Activated CD4-positive, alpha-beta memory T cell treated with anti-CD3 and anti-CD28 coated beads, Interleukin-2, amount 10 ng/mL, durations not matched to agents 7 days and 5 days (primary cell): ENCODE measurements at regions not wholly inside any gene's neighbourhood (a gene's known extent, or its start where the extent isn't known, plus 50 kb on each side); places are given as distances from the start of the nearest gene placed in this dataset.

ENCODE experiments used
- CTCF ChIA-PET: fragments of 350-600 bp; sonication (Branson Sonifier 250); formaldehyde crosslinking; loops from one replicate; lab custom pipeline; 2021; ENCODE audit warnings: antibody characterized with exemption, inconsistent platforms; lab: Charles Lee
- POLR2A ChIA-PET: fragments of 350-600 bp; sonication (Branson Sonifier 250); formaldehyde crosslinking; loops from one replicate; lab custom pipeline; 2021; ENCODE audit warnings: antibody characterized with exemption; lab: Charles Lee
- DNase-seq: peaks from one replicate; pipeline ENCODE4 v3.0.0-alpha.2; 2020
- H3K27ac Mint-ChIP-seq: one replicate; pipeline ENCODE4 v1.8.0; 2021; ENCODE audit warnings: mild to moderate bottlenecking, mixed read lengths
- H3K27me3 Mint-ChIP-seq: one replicate; pipeline ENCODE4 v1.8.0; 2021; ENCODE audit warnings: mixed read lengths
- H3K36me3 Mint-ChIP-seq: one replicate; pipeline ENCODE4 v1.8.0; 2021; ENCODE audit warnings: low read depth, mixed read lengths
- H3K4me1 Mint-ChIP-seq: one replicate; pipeline ENCODE4 v1.8.0; 2021; ENCODE audit warnings: mixed read lengths
- H3K4me3 Mint-ChIP-seq: one replicate; pipeline ENCODE4 v1.8.0; 2021; ENCODE audit warnings: mild to moderate bottlenecking, mixed read lengths
- H3K9me3 Mint-ChIP-seq: one replicate; pipeline ENCODE4 v1.8.0; 2021; ENCODE audit warnings: mixed read lengths

GRCh38 chr7:106418526-106418925 is 133.7 kb upstream of the NAMPT start:
- H3K9me3 Mint-ChIP-seq = peaks cover 12% of the 10 kb centered on the region
- CTCF ChIA-PET = no interaction called here
- H3K4me1 Mint-ChIP-seq = peaks cover 34% of the 10 kb centered on the region
- H3K27me3 Mint-ChIP-seq = peaks cover 3% of the 10 kb centered on the region
- POLR2A ChIA-PET = no interaction called here
- H3K4me3 Mint-ChIP-seq = no peak overlapping the region
- H3K27ac Mint-ChIP-seq = no peak overlapping the region
- no peak for DNase-seq
- peaks cover 9% of the 10 kb centered on the region for H3K36me3 Mint-ChIP-seq

DNA sequence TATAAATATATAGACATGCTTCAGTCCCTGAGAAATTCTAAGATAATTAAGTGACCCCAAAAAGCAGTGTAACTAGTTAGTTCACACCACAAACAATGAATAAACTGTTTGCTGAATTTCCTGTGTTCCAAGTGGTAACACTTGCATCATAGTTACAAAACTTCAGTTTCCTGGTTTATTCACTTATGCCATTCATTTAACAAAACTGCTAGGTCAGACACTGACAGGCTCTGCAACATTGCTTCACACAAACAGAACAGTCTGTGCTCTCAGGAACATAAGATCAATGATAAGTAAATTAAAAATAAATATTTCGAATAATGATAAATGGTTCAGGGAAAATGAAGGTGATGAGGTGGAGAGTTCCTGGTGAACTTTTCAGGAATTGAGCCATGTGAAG is 133.3 kb upstream of the NAMPT start:
- Mint-ChIP-seq H3K4me1 (peaks cover 30% of the 10 kb centered on the region), H3K27ac (no peak overlapping the region), H3K36me3 (peaks cover 9% of the 10 kb centered on the region), H3K4me3 (no peak overlapping the region), H3K9me3 (peaks cover 12% of the 10 kb centered on the region), H3K27me3 (peaks cover 3% of the 10 kb centered on the region)
- no peak for DNase-seq
- ChIA-PET POLR2A (no interaction called here), CTCF (no interaction called here)

- no peak for DNase-seq
- peaks cover 12% of the 10 kb centered on the region for H3K9me3 Mint-ChIP-seq
- H3K27me3 Mint-ChIP-seq = peaks cover 3% of the 10 kb centered on the region
- H3K4me3 Mint-ChIP-seq = no peak overlapping the region
- ChIA-PET CTCF (no interaction called here), POLR2A (no interaction called here)
- no peak overlapping the region for H3K27ac Mint-ChIP-seq
- H3K36me3 Mint-ChIP-seq = peaks cover 9% of the 10 kb centered on the region
- H3K4me1 Mint-ChIP-seq = peaks cover 28% of the 10 kb centered on the region
These were observed 132.6 kb upstream of the NAMPT start for GRCh38 chr7:106417273-106417902.

DNA sequence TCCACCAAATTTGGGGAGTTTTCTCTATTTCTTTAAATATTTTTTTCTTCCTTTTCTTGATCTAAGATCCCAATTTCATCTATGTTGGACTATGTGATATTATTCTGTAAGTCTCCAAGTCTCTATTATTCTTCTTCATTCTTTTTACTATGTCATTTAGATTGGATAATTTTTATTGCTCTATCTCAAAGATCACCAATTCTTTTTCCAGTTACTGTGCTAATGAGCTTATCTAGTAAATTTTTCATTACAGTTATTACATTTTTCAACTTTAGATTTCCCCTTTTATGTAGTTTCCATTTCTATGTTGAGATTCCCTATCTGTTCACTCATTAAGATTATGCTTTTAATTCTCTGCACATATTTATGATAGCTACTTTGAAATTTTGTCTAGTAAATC is 131.6 kb upstream of the NAMPT start:
- Mint-ChIP-seq H3K4me3 (no peak overlapping the region), H3K4me1 (peaks cover 23% of the 10 kb centered on the region), H3K9me3 (peaks cover 14% of the 10 kb centered on the region), H3K27me3 (peaks cover 9% of the 10 kb centered on the region), H3K36me3 (peaks cover 9% of the 10 kb centered on the region), H3K27ac (no peak overlapping the region)
- ChIA-PET POLR2A (no interaction called here), CTCF (no interaction called here)
- DNase-seq = no peak

DNA sequence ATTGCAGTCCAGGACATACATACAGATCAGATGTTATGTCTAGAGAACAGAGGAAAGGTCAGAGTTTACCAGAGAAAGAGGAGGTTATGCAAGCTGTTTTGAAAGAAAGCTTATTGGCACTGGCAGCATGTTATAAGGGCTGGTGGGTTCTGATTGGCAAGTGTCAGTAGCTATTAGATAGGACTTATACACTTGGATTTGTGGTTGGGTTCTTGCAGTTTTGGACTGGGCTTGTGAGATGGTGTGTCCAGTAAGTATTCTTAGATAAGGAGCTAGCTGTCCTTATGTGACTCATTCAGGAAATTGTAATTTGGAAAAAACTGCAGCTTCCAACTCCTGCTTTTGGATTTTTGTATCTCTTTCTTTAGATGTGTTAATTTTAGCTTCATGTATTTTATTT is 130.7 kb upstream of the NAMPT start:
- H3K4me1 Mint-ChIP-seq = peaks cover 20% of the 10 kb centered on the region
- DNase-seq = no peak
- H3K27ac Mint-ChIP-seq = no peak overlapping the region
- CTCF ChIA-PET = no interaction called here
- H3K9me3 Mint-ChIP-seq = peaks cover 16% of the 10 kb centered on the region
- H3K27me3 Mint-ChIP-seq = peaks cover 12% of the 10 kb centered on the region
- peaks cover 9% of the 10 kb centered on the region for H3K36me3 Mint-ChIP-seq
- POLR2A ChIA-PET = interaction anchor here (0.7 kb wide), 1 partner anchor 156 kb away, joined by 4 read pairs; no protein-coding TSS in a partner anchor
- H3K4me3 Mint-ChIP-seq = no peak overlapping the region

GRCh38 chr7:106413446-106413845 is 128.7 kb upstream of the NAMPT start:
- peaks cover 8% of the 10 kb centered on the region for H3K4me1 Mint-ChIP-seq
- H3K27me3 Mint-ChIP-seq = peaks cover 15% of the 10 kb centered on the region
- H3K27ac Mint-ChIP-seq = no peak overlapping the region
- CTCF ChIA-PET = interaction anchor here (1.0 kb wide), 1 partner anchor 371 kb away, joined by 3 read pairs; no protein-coding TSS in a partner anchor
- DNase-seq = no peak
- peaks cover 9% of the 10 kb centered on the region for H3K36me3 Mint-ChIP-seq
- H3K4me3 Mint-ChIP-seq = no peak overlapping the region
- POLR2A ChIA-PET = no interaction called here
- H3K9me3 Mint-ChIP-seq = peaks cover 19% of the 10 kb centered on the region

GRCh38 chr7:106405697-106406141 is 120.9 kb upstream of the NAMPT start:
- Mint-ChIP-seq H3K27me3 (peaks cover 18% of the 10 kb centered on the region), H3K4me1 (peaks cover 13% of the 10 kb centered on the region), H3K4me3 (no peak overlapping the region), H3K9me3 (peaks cover 9% of the 10 kb centered on the region), H3K36me3 (peaks cover 6% of the 10 kb centered on the region), H3K27ac (no peak overlapping the region)
- ChIA-PET CTCF (no interaction called here), POLR2A (no interaction called here)
- DNase-seq = no peak

GRCh38 chr7:106402898-106403297 is 118.1 kb upstream of the NAMPT start:
- CTCF ChIA-PET = interaction anchor here (1.5 kb wide), 1 partner anchor 59 kb away, joined by 3 read pairs; no protein-coding TSS in a partner anchor
- H3K27me3 Mint-ChIP-seq = peaks cover 26% of the 10 kb centered on the region
- DNase-seq = no peak
- peaks cover 6% of the 10 kb centered on the region for H3K36me3 Mint-ChIP-seq
- H3K4me3 Mint-ChIP-seq = no peak overlapping the region
- H3K27ac Mint-ChIP-seq = no peak overlapping the region
- peaks cover 13% of the 10 kb centered on the region for H3K4me1 Mint-ChIP-seq
- peaks cover 5% of the 10 kb centered on the region for H3K9me3 Mint-ChIP-seq
- POLR2A ChIA-PET = no interaction called here

GRCh38 chr7:106400923-106401322 is 116.1 kb upstream of the NAMPT start:
- ChIA-PET POLR2A (no interaction called here), CTCF (no interaction called here)
- no peak overlapping the region for H3K27ac Mint-ChIP-seq
- no peak overlapping the region for H3K4me3 Mint-ChIP-seq
- no peak for DNase-seq
- peaks cover 6% of the 10 kb centered on the region for H3K36me3 Mint-ChIP-seq
- peaks cover 5% of the 10 kb centered on the region for H3K9me3 Mint-ChIP-seq
- peaks cover 34% of the 10 kb centered on the region for H3K27me3 Mint-ChIP-seq
- H3K4me1 Mint-ChIP-seq = peaks cover 7% of the 10 kb centered on the region

DNA sequence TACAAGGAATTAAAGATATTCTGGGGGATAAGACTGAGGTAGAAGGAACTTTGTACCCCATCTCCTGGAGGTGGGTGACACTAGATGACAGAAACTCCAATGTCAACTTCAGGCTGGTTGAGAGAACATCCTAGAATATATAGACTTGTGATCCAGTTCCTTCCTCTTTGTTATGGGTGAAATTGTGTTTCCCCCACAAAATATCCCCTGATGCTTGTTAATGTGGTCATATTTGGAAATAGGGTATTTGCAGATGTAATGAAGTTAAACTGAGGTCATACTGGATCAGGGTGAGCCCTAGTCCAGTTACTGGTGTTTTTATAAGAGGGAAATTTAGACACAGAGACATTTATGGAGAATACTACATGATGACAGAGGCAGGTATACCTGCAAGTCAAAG is 114.0 kb upstream of the NAMPT start:
- POLR2A ChIA-PET = no interaction called here
- no peaks in the 10 kb centered on the region for H3K4me1 Mint-ChIP-seq

GRCh38 chr7:106397994-106398393 is 113.2 kb upstream of the NAMPT start:
- H3K4me1 Mint-ChIP-seq = no peaks in the 10 kb centered on the region
- POLR2A ChIA-PET = no interaction called here
- H3K36me3 Mint-ChIP-seq = no peaks in the 10 kb centered on the region
- H3K27me3 Mint-ChIP-seq = peaks cover 37% of the 10 kb centered on the region
- CTCF ChIA-PET = no interaction called here
- no peaks in the 10 kb centered on the region for H3K9me3 Mint-ChIP-seq
- no peak for DNase-seq
- no peak overlapping the region for H3K4me3 Mint-ChIP-seq
- no peak overlapping the region for H3K27ac Mint-ChIP-seq

More for the DNA sequence above, 114.0 kb upstream of the NAMPT start:
- peaks cover 43% of the 10 kb centered on the region for H3K27me3 Mint-ChIP-seq
- H3K27ac Mint-ChIP-seq = no peak overlapping the region
- CTCF ChIA-PET = no interaction called here
- H3K9me3 Mint-ChIP-seq = peaks cover 5% of the 10 kb centered on the region
- no peak overlapping the region for H3K4me3 Mint-ChIP-seq
- no peak for DNase-seq
- H3K36me3 Mint-ChIP-seq = peaks cover 6% of the 10 kb centered on the region

DNA sequence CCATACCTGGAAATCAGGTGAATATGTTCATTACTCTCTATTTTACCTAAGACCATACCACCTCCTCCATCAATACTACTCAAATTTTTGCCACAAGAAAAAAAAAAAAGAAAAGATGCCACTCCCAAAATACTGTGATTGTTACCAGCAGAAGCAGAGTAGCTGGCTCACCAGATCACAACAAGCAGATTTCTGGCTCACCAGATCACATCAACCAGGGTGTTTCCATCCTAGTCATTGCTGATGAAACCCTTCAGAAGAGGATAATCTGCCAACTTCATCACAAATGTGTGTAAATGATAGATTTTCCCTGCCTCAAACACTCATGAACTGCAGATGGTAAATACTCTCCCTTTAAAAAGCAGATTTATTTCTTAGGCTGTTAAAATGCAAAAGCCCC is 109.7 kb upstream of the NAMPT start:
- no peaks in the 10 kb centered on the region for H3K36me3 Mint-ChIP-seq
- H3K27ac Mint-ChIP-seq = no peak overlapping the region
- no peak overlapping the region for H3K4me3 Mint-ChIP-seq
- CTCF ChIA-PET = no interaction called here
- peaks cover 32% of the 10 kb centered on the region for H3K27me3 Mint-ChIP-seq
- no peak for DNase-seq
- H3K9me3 Mint-ChIP-seq = no peaks in the 10 kb centered on the region
- no peaks in the 10 kb centered on the region for H3K4me1 Mint-ChIP-seq
- POLR2A ChIA-PET = no interaction called here

DNA sequence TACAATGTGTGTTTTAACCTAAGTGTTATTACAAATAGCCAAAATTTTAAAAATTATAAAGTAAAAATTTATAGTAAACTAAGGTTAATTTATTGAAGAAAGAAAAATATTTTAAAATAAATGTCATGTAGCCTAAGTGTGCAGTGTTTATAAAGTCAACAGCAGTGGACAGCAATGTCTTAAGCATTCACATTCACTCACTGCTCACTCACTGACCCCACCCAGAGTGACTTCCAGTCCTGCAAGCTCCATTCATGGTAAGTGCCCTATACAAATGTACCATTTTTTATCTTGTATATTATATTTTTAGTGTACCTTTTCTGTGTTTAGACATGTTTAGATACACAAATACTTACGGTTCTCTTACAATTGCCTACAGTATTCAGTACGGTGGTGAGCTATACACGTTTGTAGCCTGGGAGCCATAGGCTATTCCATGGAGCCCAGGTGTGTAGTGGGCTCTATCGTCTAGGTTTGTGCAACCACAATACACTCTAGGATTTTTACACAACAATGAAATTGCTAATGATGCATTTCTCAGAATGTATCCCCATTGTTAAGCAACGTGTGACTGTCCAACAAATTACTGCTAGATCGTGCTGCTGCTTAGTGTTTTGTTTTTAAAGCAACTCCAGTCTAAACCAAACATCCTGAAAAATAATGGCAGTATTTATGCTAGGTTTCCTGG is 108.9 kb upstream of the NAMPT start:
- ChIA-PET POLR2A (no interaction called here), CTCF (interaction anchor here (0.5 kb wide), 1 partner anchor 732 kb away, joined by 3 read pairs; no protein-coding TSS in a partner anchor)
- Mint-ChIP-seq H3K27ac (no peak overlapping the region), H3K4me1 (no peaks in the 10 kb centered on the region), H3K27me3 (peaks cover 27% of the 10 kb centered on the region), H3K4me3 (no peak overlapping the region), H3K36me3 (no peaks in the 10 kb centered on the region), H3K9me3 (no peaks in the 10 kb centered on the region)
- no peak for DNase-seq
